ENCODE measurements at regions not wholly inside any gene's neighbourhood (a gene's known extent, or its start where the extent isn't known, plus 50 kb on each side); places are given as distances from the start of the nearest gene placed in this dataset.
"Not testable (repeated sequence)": the region's sequence is repeated elsewhere in the genome, so short reads cannot be mapped to it uniquely, and the experiment has no call there.

DNA sequence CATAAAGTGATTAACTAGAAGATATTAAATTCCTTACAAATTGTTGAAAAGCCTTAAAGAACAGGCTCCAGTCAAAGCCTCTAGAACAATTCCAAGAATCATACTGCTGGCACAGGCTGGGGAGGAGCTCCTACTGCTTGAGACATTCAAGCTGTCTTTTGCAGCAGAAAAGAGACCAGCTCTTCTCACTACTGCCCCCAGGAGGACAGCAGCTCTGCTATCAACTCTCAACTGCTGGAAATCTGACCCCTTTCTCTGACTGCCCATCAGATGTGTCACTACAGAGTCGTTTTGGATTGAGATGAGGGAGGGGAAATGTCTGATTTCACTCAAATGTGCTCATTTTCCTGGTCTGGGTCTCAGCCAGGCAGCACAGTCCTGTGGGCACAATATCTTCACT is 421.0 kb downstream of the RPIA start:
- peak in 1 of 4 donors; percentile 1 for DNase-seq (ENCODE audit: low read depth in 4 of 4, low spot score in 3 of 4)

DNA sequence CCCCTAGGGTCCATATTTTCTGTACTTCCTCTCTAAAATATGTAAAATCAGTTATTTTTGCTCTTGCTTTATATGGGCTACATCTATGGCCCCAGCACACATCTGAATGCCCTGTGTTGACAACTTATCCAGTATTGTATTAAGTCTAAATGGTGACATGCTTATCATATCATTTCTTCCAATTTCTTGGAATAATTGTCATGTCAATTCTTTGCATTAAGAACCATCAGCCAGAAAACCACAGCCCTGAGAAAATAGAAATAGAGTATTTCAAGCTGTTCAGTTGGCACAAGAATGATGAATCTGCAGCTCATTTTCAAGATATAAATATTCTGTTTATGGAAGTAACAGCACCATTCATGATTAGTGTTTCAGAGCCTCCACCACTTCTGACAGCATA is 421.8 kb downstream of the RPIA start:
- not testable (repeated sequence) for DNase-seq (ENCODE audit: low read depth in 4 of 4, low spot score in 3 of 4)

DNA sequence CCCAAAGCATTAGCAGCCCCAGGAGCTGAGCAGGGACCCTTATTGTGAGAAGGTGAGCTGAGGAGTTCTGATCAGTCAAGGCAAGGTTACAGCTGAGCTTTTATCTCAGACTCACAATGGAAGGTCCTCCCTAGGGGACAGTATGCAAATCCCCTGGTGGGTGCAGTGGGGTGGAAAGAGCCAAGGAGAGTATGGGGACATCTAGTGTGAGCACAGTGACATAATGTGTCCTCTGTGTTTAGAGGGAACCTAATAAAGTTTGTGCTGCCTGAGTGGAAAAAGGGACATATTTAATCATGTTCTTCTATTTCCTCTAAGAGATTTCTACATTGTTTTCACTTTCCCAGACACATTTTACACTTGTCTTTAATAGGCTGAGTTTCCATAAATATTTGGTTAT is 438.0 kb downstream of the RPIA start:
- not testable (repeated sequence) for DNase-seq (ENCODE audit: low read depth in 4 of 4, low spot score in 3 of 4)

DNA sequence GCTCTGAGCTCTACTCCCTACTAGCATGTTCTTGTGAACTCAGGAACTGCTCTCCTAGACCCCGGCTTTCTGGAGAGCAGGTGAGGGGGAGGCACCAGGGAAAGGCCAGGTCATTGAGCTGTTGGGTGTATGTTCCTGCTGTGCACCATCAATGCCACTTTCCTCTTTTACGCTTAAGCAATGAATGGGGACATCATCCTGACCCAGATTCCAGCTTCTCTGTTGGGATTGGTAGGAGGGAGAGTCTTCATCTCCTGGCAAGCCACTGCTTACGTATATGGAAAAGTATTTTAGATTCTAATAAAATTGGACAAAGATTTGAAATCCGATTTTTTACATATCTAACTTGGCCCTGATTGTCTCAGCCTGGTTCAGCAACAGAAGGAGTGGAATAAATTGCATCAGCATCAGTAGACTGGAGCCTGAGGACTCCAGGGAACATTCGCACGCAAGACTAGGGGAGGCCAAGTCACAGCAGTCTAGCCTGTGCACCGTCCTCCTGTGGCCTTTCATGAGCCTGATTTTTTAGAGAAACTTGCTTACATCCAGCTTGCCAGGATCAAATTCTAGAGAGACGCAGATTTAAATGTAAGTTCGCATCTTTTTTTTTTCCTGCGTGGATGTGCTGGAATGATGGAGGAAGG is 439.3 kb downstream of the RPIA start:
- not testable (repeated sequence) for DNase-seq (ENCODE audit: low read depth in 4 of 4, low spot score in 3 of 4)

DNA sequence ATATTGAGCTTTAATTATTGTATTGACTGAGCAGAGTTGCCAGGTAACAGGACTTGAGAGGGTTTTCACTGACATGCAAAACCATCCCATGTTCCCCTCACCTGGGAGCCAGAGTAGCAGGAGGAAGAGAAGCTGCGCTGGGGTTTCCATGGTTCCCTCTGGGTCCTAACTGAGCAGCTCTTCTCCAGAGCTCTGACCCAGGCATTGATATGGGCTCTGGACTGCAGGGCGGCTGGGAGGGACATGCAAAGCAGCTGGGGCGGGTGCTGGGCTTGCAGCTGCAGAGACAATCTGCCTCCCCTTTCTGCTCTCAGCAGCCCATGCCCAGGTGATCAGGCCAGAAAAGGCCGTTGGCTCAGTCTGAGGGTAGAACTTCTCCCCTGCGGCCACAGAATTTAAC is 451.5 kb downstream of the RPIA start:
- not testable (repeated sequence) for DNase-seq (ENCODE audit: low read depth in 4 of 4, low spot score in 3 of 4)

DNA sequence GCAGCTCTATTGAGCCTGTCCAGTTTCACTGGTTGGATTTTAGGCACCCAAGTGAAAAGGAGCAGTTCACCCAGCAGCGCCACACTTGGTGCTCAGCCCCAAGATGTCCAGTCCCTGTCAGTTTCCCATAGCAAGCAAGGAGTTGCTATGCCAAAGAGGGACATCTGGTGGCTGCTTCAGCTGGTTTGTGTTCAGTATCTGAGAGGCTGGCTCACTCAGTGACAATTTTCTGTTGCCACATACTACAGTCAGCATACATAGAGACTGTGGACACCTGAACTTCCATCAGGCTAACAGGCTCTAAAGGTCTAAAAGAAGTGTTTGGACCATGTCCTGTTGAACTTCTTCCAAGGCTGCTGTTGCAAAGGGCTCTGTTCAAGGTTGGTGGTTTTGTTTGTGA is 453.9 kb downstream of the RPIA start:
- DNase-seq (ENCODE audit: low read depth in 4 of 4, low spot score in 3 of 4) = not testable (repeated sequence)

DNA sequence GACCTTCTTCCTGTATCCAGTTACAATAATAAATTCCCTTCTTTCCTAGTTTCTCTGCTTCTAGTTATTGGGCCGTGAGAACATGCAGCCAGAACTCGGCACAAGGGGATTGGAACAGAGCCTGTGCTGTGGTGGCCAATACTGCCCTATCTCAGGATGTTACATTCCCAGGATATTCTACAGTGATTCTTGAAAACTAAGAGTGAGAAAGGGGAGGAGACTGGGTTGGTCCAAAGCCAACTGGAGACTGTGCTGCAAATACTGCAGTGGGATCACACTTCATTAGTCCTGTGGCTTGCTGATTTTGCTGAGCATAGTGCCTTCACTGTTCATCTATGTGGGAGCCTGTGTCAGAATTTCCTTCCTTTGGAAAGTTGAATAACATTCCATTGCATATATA is 456.8 kb downstream of the RPIA start:
- not testable (repeated sequence) for DNase-seq (ENCODE audit: low read depth in 4 of 4, low spot score in 3 of 4)

DNA sequence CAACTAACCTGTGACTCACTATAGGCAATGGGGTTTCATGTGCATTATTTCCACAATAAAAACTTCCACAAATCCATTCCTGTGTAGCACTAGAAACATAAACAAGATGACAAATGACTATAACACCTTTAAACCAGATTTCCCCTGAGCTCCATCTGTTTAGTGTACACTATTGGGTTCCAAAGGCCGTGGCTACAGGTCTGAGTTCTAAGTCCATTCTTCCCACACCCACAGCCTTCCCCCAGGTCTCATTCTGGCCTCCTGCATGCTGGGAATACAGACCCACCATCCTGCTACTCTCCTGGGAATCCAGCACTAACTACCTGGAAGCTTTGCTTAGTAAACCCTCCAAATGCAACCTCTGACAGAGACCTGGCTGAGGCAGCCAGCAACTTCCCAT is 460.2 kb downstream of the RPIA start:
- not testable (repeated sequence) for DNase-seq (ENCODE audit: low read depth in 4 of 4, low spot score in 3 of 4)

DNA sequence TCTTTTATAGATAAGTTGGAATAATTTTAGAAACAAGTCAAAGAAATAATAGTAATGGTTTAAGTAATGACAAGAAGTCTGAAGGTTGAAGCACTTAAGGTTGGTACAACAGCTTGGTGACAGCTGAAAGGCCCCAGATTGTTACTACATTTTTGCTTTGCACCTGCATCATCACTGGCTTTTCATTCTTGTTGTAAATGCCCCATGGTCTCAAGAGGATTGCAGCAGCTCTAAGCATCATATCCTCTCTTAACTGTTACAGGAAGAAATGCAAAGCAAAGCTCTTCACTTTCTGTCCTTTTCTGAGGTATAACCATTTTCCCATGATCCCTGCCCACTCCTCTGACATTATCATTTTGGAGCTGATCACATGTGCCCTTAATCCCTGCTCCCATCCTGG is 461.0 kb downstream of the RPIA start:
- not testable (repeated sequence) for DNase-seq (ENCODE audit: low read depth in 4 of 4, low spot score in 3 of 4)

DNA sequence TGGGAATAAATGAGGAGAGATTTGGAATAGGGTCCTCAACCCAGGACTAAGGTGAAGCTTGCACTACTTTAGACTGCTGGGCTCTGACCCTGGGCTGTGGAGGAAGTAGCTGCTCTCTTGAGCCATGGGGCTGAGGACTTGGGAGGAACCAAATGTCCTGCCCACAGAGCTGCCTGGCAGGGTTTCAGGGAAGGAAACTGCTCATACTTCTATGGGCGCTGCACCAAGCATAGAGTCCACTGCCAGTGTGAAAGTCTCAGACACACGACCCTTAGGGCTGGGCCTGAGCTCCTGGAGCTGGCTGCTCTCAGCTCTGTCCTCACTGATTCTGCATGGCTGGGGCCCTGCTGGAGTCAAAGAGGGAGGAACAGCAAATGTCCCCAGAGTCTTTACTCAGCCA is 461.7 kb downstream of the RPIA start:
- DNase-seq (ENCODE audit: low read depth in 4 of 4, low spot score in 3 of 4) = not testable (repeated sequence)

DNA sequence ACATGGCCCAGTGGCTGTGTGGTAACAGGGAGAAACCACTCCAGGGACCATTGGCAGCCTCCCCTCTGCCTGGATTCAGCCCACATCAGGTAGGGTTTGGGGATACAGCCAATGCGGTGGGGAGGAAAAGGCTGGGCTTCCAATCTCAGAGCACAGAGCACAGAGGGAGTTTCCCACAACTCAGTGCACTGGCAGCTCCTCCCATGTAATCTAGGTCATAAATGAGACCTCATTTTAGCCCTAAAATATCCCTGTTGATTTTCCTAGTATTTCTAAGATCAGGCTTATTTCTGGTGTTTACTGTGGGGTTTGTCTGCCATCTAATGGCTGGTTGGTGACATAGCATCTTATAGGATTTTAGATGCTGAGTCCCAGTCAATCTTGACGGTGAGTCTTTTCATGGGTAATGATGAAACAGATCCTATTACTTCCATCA is 462.8 kb downstream of the RPIA start:
- not testable (repeated sequence) for DNase-seq (ENCODE audit: low read depth in 4 of 4, low spot score in 3 of 4)

DNA sequence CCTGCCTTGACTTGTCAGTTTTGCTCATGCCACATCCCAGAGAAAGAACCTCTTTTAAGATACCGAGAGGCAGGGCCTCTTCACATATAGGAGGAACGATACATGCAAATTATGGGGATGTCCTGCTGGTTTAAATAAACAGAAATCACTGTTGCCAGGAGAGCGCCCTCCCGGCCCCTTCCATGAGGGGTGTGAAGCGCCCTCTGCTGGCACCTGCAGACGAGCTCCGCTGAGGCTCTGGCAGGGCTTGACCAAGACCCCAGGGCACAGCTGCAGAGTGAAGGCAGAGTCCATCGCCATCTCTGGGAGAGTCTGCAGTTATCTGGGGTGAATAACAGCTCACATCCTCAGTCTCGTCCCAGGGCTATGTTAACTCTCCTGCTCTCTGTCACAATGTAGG is 468.8 kb downstream of the RPIA start:
- DNase-seq (ENCODE audit: low read depth in 4 of 4, low spot score in 3 of 4) = not testable (repeated sequence)

DNA sequence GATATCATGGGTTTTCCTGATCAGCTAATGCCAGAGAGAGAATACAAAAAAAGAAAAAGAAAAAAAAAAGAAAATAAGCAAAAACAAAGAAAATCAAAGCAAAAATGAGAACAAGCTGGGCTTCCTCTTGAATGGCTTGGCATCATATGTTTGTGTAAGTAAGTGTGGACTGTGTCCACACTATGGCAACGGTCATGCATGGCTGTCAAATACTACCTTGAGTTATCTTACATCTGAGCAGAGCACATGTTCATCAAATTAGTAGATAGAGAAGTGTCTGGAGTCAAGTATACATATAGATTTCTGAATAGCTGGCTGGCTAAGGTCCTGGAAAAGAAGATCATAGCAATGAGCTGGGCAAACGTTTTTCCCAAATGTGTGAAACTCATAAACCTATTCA is 470.2 kb downstream of the RPIA start:
- DNase-seq (ENCODE audit: low read depth in 4 of 4, low spot score in 3 of 4) = not testable (repeated sequence)

DNA sequence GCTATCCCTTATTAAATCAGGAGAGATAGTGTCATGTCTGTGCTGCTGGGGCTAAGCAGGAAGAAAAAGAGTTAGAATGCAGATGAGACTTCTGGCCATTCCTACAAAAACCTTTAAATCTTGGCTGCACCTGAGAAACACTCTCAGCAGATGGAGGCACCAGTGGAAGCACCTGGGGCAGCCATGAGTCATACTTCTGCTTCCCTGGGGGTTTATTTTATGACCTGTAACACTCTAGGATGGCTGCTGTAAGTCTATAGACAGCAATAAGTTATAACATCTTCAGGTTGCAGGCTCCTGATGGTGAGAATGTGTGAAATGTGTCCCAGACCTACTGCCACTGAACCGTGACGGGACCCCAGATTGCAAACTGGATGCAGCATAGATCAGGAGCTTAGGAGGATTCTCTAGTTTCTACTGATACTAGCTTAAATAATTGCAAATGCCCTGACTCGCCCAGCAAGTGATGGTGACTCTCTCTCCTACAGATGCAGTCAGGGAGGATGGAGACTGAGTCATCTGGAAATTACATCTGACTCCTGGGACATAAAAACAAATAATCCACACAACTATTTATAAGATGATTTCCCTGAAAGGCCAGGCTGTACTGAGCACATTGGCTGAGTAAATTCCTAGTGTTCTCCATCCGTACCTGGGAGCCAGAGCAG is 479.2 kb downstream of the RPIA start:
- not testable (repeated sequence) for DNase-seq (ENCODE audit: low read depth in 4 of 4, low spot score in 3 of 4)

DNA sequence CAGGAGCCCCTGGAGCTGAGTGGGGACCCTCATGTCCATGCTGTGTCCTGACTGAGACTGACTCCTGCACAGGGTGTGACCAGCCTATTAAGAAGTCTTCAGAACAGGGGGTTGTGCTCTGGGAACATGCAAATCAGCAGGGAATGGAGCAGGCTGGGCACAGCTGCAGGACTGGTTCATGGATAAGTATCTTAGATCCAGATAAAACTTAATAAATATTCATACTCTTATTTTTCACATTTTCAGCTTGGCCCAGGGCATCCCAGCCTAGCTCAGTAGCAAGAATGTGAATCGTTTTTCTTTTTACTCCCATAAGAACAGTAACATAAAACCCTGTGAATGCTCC is 479.7 kb downstream of the RPIA start:
- not testable (repeated sequence) for DNase-seq (ENCODE audit: low read depth in 4 of 4, low spot score in 3 of 4)

DNA sequence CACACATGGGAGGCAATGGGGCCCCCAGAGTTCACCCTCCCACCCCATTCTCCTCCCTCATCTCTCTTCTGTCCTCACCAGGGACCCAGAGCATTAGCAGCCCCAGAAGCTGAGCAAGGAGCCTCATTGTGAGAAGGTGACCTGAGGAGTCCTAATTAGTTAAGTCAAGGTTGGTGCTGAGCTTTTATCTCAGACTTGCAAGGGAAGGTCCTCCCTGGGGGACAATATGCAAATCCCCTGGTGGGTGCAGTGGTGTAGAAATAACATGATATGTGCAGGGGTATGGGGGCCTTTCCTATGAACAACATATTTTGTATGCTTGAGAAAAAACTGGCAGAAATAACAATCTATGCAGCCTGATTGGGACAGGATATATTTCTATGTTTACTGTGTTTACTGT is 485.5 kb downstream of the RPIA start:
- not testable (repeated sequence) for DNase-seq (ENCODE audit: low read depth in 4 of 4, low spot score in 3 of 4)

DNA sequence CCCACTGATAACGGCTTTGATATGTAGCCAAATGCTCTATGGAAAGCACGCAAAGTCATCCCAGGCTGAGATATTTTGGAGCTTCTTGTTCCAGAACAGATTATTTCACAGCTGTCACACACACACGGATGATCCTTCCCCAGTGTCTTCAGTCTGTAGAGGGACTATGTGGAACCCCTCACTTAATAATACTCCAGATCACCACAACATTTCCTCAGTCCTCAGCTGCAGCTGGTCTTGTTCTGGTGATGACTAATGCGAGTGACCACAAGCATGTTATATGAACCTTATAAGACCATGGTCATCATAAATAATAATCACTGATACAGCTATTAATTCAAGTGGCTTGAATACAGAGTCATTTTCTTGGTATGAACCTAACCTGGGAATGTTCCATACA is 490.7 kb downstream of the RPIA start:
- not testable (repeated sequence) for DNase-seq (ENCODE audit: low read depth in 4 of 4, low spot score in 3 of 4)

DNA sequence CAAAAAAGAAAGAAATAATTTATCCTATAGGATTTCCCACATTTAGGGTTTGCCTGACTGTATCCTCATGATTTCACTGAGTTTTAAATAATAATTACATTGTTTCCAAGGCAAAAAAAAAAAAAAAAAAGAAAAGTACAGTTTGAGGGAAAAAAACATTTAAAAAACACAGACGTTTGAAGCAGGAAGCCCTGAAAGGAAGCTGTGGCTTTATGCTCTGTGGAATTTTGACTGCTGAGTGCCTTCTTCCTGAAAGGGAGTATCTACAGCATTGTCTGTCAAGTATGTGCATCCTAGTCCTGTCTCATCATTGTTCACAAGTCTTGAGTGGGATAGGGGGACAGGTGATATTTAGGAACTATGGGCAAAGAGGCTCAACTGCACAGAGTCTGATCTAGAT is 493.3 kb downstream of the RPIA start:
- not testable (repeated sequence) for DNase-seq (ENCODE audit: low read depth in 4 of 4, low spot score in 3 of 4)

DNA sequence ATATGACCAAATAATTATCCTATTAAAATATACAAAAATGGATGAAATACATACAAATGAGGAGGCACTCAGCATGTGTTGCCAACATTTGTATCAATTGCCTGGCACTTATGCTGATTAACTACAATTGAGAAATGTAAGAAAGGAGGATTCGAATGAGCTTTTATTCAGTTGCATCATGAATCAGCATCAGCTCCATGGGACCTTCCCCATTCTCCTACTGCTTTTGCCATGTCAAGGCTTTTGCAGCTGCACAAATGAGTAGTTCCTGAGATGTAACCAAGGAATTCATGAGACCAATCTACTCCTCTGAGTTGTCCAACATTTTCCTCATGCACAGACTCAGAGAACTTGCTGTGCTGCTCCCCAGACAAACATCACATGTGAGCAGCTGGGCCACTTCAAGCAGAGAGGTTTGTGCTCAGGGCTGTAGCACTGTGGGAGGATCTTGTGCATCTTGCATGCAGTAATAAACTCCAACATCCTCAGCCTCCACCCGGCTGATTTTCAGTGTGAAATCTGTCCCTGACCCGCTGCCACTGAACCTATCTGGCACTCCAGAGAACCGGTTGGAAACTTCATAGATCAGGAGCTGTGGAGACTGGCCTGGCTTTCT is 504.3 kb downstream of the RPIA start:
- DNase-seq (ENCODE audit: low read depth in 4 of 4, low spot score in 3 of 4) = not testable (repeated sequence)

DNA sequence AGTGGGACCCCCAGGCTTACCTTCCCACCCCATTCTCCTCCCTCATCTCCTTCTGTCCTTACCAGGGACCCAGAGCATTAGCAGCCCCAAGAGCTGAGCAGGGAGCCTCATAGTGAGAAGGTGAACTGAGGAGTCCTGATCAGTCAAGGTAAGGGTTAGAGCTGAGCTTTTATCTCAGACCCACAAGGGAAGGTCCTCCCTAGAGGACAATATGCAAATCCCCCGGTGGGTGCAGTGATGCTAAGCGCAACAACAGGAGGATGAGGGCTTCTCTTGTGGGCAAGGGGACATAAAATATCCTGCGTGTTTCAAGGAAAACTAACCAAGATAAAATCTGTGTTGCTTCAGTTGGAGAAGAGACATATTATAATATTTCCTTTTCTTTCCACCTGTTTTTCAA is 505.2 kb downstream of the RPIA start:
- not testable (repeated sequence) for DNase-seq (ENCODE audit: low read depth in 4 of 4, low spot score in 3 of 4)

DNA sequence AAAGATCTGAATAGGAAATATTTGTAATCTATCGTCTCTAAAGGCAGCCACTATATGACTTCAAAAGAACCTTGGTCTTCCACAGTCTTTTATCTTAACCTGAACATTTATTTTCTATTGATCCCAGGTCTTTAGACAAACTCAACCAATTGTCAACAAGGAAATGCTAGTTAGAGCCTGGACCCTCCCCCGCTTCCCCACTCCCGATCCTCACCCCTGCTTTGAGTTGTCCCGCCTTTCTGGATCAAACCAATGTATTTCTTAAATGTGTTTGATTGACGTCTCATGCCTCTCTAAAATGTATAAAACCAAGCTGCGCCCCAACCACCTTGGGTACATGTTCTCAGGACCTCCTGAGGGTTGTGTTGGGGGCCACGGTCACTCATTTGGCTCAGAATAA is 506.6 kb downstream of the RPIA start:
- not testable (repeated sequence) for DNase-seq (ENCODE audit: low read depth in 4 of 4, low spot score in 3 of 4)

Measured in left renal pelvis (tissue), 4 donors.